Renal cortical epithelial cell (primary cell): ENCODE measurements at regions not wholly inside any gene's neighbourhood (a gene's known extent, or its start where the extent isn't known, plus 50 kb on each side); places are given as distances from the start of the nearest gene placed in this dataset.

Experiments used
- DNase-seq: peaks from one replicate; pipeline ENCODE4 v3.0.0-alpha.2; 2011; ENCODE audit warnings: low read depth

DNA sequence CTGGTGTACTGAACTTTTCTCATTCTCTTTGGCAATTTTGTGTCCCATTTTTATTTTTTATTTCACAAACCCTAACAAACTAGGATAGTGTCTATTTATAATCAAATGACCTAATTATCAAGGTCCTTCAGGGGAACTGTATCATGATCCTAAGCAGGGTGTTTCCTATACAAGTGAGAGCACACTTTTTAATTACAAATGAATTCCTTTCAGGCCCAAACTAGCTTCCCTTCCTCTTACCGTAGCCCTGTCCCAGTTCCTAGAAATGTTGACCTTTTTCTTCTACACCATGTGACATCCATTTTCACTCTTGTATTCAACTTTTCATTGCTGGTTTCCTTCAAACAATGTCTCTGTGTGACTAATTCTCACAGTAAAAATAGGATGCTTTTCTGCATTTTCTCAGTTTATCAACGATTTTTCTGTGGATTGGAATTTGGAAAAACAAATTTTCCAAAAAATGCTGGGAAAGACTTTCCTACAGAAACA is 411.4 kb downstream of the CCDC91 start:
- no peak for DNase-seq

- no peak for DNase-seq
These were observed 412.5 kb downstream of the CCDC91 start for GRCh38 chr12:28602786-28603185.

DNA sequence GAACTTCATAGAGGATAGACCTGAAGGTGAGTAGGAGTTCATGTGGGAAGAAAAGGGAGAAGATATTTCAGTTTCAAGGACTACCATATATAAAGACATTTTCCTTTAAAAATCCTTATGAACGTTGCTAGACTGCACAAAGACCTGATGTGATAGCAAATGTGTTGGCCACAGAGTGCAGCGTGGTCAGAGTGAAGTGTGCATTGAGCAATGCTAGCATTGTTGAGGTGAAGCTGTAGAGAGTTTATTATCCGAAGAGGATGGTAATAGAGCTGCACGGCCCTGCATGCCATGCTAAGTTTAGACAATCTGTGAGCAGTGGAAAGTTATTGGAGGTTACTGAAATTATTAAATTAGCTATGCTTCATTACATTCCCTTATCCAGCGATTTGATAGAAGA is 413.0 kb downstream of the CCDC91 start:
- peak; percentile 38 for DNase-seq

GRCh38 chr12:28603801-28604200 is 413.5 kb downstream of the CCDC91 start:
- no peak for DNase-seq

- no peak for DNase-seq
These were observed 414.0 kb downstream of the CCDC91 start for GRCh38 chr12:28604240-28604639.

DNA sequence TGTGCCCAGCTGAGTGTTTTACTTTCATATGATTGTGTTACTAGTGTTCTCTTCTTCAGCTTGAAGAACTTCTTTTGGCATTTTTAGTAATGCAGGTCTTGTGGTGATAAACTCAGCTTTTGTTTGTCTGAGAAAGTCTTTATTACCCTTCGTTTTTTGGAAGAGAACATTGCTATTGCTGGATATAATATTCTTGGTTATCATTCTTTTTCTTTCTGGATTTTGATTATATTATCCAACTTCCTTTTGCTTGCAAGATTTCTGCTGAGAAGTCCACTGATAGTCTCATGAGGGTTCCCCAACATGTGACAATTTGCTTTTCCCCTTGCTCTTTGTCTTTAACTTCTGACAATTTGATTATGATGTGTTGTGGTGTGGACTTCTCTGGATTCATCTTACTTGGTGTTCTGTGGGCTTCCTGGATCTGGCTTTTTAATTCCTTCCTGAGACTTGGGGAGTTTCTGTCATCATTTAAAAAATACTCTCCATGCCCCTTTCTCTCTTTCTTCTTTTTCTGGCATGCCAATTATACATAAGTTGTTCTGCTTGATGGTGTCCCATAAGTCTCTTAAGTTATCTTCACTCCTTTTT is 416.8 kb downstream of the CCDC91 start:
- DNase-seq = no peak

- no peak for DNase-seq
These were observed 420.3 kb downstream of the CCDC91 start for GRCh38 chr12:28610401-28611114.

GRCh38 chr12:28611115-28611435 is 420.8 kb downstream of the CCDC91 start:
- DNase-seq = peak; percentile 82

DNA sequence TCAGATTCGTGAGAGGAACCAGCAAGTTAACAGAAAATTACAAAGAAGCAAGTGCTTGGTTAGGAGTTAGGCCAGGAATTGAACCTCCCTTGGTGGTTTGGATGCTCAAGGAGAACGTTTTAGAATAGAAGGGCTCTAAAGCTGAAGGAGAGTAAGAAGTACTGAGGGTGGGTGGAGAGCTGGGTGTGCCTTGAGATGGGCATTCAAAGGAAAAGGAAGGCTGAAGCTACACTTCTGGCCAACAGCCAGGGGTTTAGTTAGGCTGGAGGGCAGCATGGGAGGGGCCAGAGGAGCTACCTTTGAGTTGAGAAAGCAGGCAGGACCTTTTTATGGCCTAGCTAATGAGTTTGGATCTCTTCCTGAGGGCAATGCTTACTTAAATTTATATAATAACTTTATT is 421.2 kb downstream of the CCDC91 start:
- peak; percentile 4 for DNase-seq

DNA sequence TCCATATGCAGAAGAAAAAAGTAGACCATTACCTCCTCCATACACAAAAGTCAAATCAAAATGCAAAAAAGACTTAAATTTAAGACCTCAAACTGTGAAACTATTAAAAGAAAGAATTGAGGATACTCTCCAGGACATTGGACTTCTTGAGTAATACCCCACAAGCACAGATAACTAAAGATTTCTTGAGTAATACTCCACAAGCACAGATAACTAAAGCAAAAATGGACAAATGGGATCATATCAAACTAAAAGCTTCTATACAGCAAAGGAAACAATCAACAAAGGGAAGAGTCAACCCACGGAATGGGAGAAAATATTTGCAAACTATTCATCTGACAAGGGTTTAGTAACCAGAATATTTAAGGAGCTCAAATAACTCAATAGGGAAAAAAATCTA is 427.9 kb downstream of the CCDC91 start:
- DNase-seq = no peak

DNA sequence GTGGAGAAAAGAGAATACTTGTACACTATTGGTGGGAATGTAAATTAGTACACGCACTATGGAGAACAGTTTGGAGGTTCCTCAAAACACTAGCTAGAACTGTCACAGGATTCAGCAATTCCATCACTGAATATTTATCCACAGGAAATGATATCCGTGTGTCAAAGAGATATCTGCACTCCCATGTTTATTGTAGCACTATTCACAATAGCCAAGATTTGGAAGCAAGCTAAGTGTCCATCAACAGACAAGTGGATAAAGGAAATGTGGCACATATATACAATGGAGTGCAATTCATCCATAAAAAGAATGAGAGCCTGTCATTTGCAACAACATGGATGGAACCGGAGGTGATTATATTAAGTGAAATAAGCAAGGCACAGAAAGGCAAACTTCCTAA is 428.5 kb downstream of the CCDC91 start:
- no peak for DNase-seq

DNA sequence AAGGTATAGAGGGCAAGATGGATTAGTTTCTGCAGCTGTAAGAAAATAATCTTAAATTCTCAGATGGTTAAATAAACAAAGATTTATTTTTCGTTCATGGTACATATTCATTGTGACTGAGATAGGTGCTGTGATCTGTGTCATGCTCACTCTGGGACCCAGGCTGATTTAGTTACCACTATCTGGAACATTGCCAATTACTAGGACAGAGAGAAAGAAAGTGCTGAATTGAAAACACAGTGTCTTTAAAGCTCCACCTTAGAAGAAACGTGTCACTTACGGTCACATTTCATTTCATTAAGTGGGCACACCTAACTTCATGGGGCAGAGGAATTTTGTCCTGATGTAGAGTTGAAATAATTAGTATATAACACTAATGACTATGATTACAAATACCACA is 430.0 kb downstream of the CCDC91 start:
- no peak for DNase-seq

GRCh38 chr12:28622406-28622805 is 432.1 kb downstream of the CCDC91 start:
- no peak for DNase-seq

GRCh38 chr12:28626504-28626903 is 436.2 kb downstream of the CCDC91 start:
- DNase-seq = no peak

DNA sequence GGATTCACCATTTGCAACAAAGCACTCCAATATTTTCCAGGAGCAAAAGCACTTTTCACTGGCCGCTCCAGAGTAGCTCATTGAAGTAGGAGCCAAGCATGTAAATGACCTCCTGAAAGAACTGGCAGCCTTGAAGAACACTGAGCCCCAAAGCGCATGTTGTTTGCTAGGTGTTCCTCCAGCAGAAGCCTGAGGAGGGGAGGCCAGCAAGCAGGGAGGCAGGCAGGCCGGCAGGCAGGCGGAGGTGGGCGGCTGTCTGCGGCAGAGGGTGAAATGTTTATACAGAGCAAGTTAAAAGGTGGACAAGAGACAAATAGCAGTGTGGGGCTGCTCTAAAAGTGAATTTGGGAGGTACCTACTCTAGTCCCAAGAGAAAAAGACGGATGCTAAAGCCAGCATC is 439.4 kb downstream of the CCDC91 start:
- DNase-seq = no peak

GRCh38 chr12:28631831-28632230 is 441.6 kb downstream of the CCDC91 start:
- no peak for DNase-seq

- DNase-seq = no peak
These were observed 450.3 kb downstream of the CCDC91 start for GRCh38 chr12:28640519-28640918.

GRCh38 chr12:28645436-28645835 is 455.2 kb downstream of the CCDC91 start:
- no peak for DNase-seq

DNA sequence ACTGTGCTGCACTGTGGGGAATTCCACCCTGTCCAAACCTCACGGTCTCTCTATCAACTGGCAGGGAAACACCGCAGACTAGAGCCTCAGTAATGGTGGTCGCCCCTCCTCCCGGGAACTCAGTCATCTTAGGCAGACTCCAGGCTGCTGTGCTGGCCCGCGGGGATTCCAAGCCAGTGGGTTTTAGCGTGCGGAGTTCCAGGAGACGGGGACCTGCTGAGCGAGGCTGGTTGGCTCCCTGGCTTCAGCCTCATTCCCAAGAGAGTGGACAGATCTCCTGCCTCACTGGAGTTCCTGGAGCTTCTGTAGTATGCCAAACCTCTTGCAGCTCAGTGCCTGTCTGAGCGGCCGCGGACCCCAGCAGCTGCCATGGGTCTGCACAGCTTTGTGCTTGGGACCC is 455.6 kb downstream of the CCDC91 start:
- DNase-seq = no peak

GRCh38 chr12:28650906-28651305 is 460.6 kb downstream of the CCDC91 start:
- no peak for DNase-seq

GRCh38 chr12:28652239-28652638 is 462.0 kb downstream of the CCDC91 start:
- no peak for DNase-seq

GRCh38 chr12:28681980-28682379 is 467.1 kb upstream of the FAR2 start:
- no peak for DNase-seq

GRCh38 chr12:28683366-28683765 is 465.7 kb upstream of the FAR2 start:
- DNase-seq = no peak
